SK-N-SH (cell line): ENCODE measurements at regions not wholly inside any gene's neighbourhood (a gene's known extent, or its start where the extent isn't known, plus 50 kb on each side); places are given as distances from the start of the nearest gene placed in this dataset.

ENCODE experiments used
- CTCF ChIA-PET: fragments of 300-600, 350-600 bp; formaldehyde crosslinking; extraction: SDS; loops from one replicate; lab custom pipeline; 2021; lab: Yijun Ruan, JAX
- POLR2A ChIA-PET: fragments of 350-600 bp; sonication (Branson Sonifier 250); formaldehyde crosslinking; extraction: SDS; loops from one replicate; lab custom pipeline; 2020; ENCODE audit warnings: antibody characterized with exemption, inconsistent platforms; lab: Yijun Ruan, JAX
- DNase-seq: peaks from one replicate; pipeline ENCODE4 v3.0.0; 2012
- H2AFZ ChIP-seq: fragments of 200-600 bp; sonication (generic); 2 replicates; pipeline ENCODE4 v1.8.1; 2016; ENCODE audit warnings: antibody characterized with exemption, mild to moderate bottlenecking, low read depth
- H3F3A ChIP-seq: fragments of 200-600 bp; sonication (generic); replicated peaks from 2 replicates; pipeline ENCODE3; 2016; ENCODE audit warnings: antibody characterized with exemption, mild to moderate bottlenecking; ENCODE audit not compliant: insufficient read depth
- H3K27ac ChIP-seq, 2 experiments: fragments of 200-500 bp in 1 of 2; fragments of 200-600 bp in 1 of 2; sonication (Bioruptor generic) in 1 of 2; sonication (generic), shearing (Covaris generic) in 1 of 2; 2 replicates each; pipeline versions ENCODE4 v1.5.1 to v1.6.1; 2014 to 2016; ENCODE audit warnings: low read depth in 2 of 2, inconsistent platforms in 1 of 2, low read length in 1 of 2, mild to moderate bottlenecking in 1 of 2, mixed read lengths in 1 of 2
- H3K27me3 ChIP-seq: fragments of 200-600 bp; sonication (generic), shearing (Covaris generic); 2 replicates; pipeline ENCODE4 v1.6.1; 2016; ENCODE audit warnings: mixed run types; ENCODE audit not compliant: insufficient read depth
- H3K36me3 ChIP-seq, 2 experiments: fragments of 200-500 bp in 1 of 2; fragments of 200-600 bp in 1 of 2; sonication (Bioruptor generic) in 1 of 2; sonication (generic) in 1 of 2; replicated peaks in 1 of 2; 2 replicates each; pipeline versions ENCODE3 to v1.5.1; 2014 to 2016; ENCODE audit warnings: low read length in 1 of 2, mild to moderate bottlenecking in 1 of 2; ENCODE audit not compliant: insufficient read depth in 2 of 2, control insufficient read depth in 1 of 2
- H3K4me1 ChIP-seq, 2 experiments: fragments of 200-500 bp in 1 of 2; fragments of 200-600 bp in 1 of 2; sonication (Bioruptor generic) in 1 of 2; sonication (generic), shearing (Covaris generic) in 1 of 2; 2 replicates each; pipeline versions ENCODE4 v1.5.1 to v1.6.1; 2014 to 2016; ENCODE audit warnings: low read depth in 1 of 2, low read length in 1 of 2, mixed run types in 1 of 2; ENCODE audit not compliant: insufficient read depth in 2 of 2, control insufficient read depth in 1 of 2
- H3K4me2 ChIP-seq: fragments of 200-600 bp; sonication (generic), shearing (Covaris generic); 2 replicates; pipeline ENCODE4 v1.6.1; 2017; ENCODE audit warnings: mixed run types
- H3K4me3 ChIP-seq, 2 experiments: fragments of 200-500 bp in 1 of 2; fragments of 200-600 bp in 1 of 2; sonication (Bioruptor generic) in 1 of 2; sonication (generic), shearing (Covaris generic) in 1 of 2; 2 replicates each; pipeline versions ENCODE4 v1.5.1 to v1.8.1; 2014 to 2016; ENCODE audit warnings: low read depth in 2 of 2, inconsistent platforms in 1 of 2, low read length in 1 of 2, mild to moderate bottlenecking in 1 of 2, mixed read lengths in 1 of 2, moderate library complexity in 1 of 2
- H3K79me2 ChIP-seq: fragments of 200-600 bp; sonication (generic); 2 replicates; pipeline ENCODE4 v1.8.1; 2017; ENCODE audit warnings: mild to moderate bottlenecking; ENCODE audit not compliant: insufficient read depth
- H3K9ac ChIP-seq: fragments of 200-600 bp; sonication (generic); 2 replicates; pipeline ENCODE4 v1.6.1; 2017; ENCODE audit warnings: mixed run types
- H3K9me2 ChIP-seq: fragments of 200-600 bp; sonication (generic); 2 replicates; pipeline ENCODE4 v1.6.1; 2017; ENCODE audit warnings: mixed run types
- H3K9me3 ChIP-seq: fragments of 200-600 bp; sonication (generic); 2 replicates; pipeline ENCODE4 v1.6.1; 2017; ENCODE audit warnings: mixed run types, mild to moderate bottlenecking, moderate library complexity
- H4K20me1 ChIP-seq: fragments of 200-600 bp; sonication (generic); 2 replicates; pipeline ENCODE4 v1.6.1; 2017; ENCODE audit warnings: mild to moderate bottlenecking, mixed run types; ENCODE audit not compliant: insufficient read depth
- CHD2 ChIP-seq: fragments of 150-350 bp; IDR thresholded peaks from 2 replicates; pipeline ENCODE4 v1.6.1; 2018; ENCODE audit warnings: low read length; ENCODE audit not compliant: partially characterized antibody
- EZH2phosphoT487 ChIP-seq: fragments of 200-600 bp; sonication (generic); IDR thresholded peaks from 2 replicates; pipeline ENCODE4 v1.6.1; 2017; ENCODE audit warnings: low read depth, mixed run types, mild to moderate bottlenecking, antibody characterized with exemption, moderate library complexity, borderline replicate concordance
- FOXJ3 ChIP-seq: sonication (generic); formaldehyde crosslinking; IDR thresholded peaks from 2 replicates; pipeline ENCODE4 v1.5.1; 2020; ENCODE audit warnings: mild to moderate bottlenecking, missing genetic modification reagents
- JUND ChIP-seq: IDR thresholded peaks from 2 replicates; pipeline ENCODE4 v1.4.0; 2012
- MEF2A ChIP-seq: IDR thresholded peaks from 2 replicates; pipeline ENCODE4 v1.4.0; 2012; ENCODE audit warnings: low read depth, borderline replicate concordance
- MXI1 ChIP-seq: IDR thresholded peaks from 2 replicates; pipeline ENCODE4 v1.6.1; 2012; ENCODE audit warnings: mild to moderate bottlenecking, low read depth, low read length, improper control_type of control experiment
- NRF1 ChIP-seq: IDR thresholded peaks from 2 replicates; pipeline ENCODE4 v1.6.1; 2012; ENCODE audit warnings: low read depth, mild to moderate bottlenecking, low read length
- RAD21 ChIP-seq: IDR thresholded peaks from 2 replicates; pipeline ENCODE4 v1.6.1; 2012; ENCODE audit warnings: mild to moderate bottlenecking, low read length
- REST ChIP-seq: IDR thresholded peaks from 2 replicates; pipeline ENCODE4 v1.6.1; 2012; ENCODE audit warnings: mild to moderate bottlenecking, low read depth, low read length, moderate library complexity
- TAF1 ChIP-seq: IDR thresholded peaks from 2 replicates; pipeline ENCODE4 v1.6.1; 2012; ENCODE audit warnings: low read depth, mild to moderate bottlenecking, low read length, moderate library complexity, borderline replicate concordance
- TCF12 ChIP-seq: IDR thresholded peaks from 2 replicates; pipeline ENCODE4 v1.4.0; 2012
- WGBS: methylation state at CpG from one replicate; pipeline ENCODE4 v1.1.6; 2017; ENCODE audit warnings: low lambda C conversion rate; 5-methylcytosine and 5-hydroxymethylcytosine counted together
- TF ChIP-seq, protein P1 (sequence below): fragments of 150-350 bp; IDR thresholded peaks from 2 replicates; pipeline ENCODE4 v1.6.1; 2017; ENCODE audit warnings: antibody characterized with exemption, low read length, low read depth, borderline replicate concordance

GRCh38 chr4:131450572-131451209 is 1698.4 kb upstream of the PCDH10 start (continued):
- TF ChIP-seq REST (no peak), JUND (no peak), CHD2 (no peak), EZH2phosphoT487 (no peak), NRF1 (no peak), TCF12 (no peak), RAD21 (no peak), MXI1 (no peak)

- Histone ChIP-seq H3K27ac (no peak overlapping the region), H3K4me3 (no peak overlapping the region), H3K36me3 (no peaks in the 10 kb centered on the region), H3K27me3 (no peaks in the 10 kb centered on the region), H4K20me1 (no peaks in the 10 kb centered on the region), H2AFZ (no peak overlapping the region), H3K9ac (no peak overlapping the region), H3K4me1 (no peaks in the 10 kb centered on the region), H3K9me2 (no peaks in the 10 kb centered on the region), H3K79me2 (no peaks in the 10 kb centered on the region), H3K4me2 (no peak overlapping the region), H3K9me3 (no peaks in the 10 kb centered on the region), H3F3A (no peaks in the 10 kb centered on the region)
- no peak for TF ChIP-seq MEF2A
- no peak for TF ChIP-seq TAF1
- TF ChIP-seq FOXJ3 (CRISPR knock-in tag), result no peak
- TF ChIP-seq CHD2, result no peak
- TF ChIP-seq, protein P1, sequence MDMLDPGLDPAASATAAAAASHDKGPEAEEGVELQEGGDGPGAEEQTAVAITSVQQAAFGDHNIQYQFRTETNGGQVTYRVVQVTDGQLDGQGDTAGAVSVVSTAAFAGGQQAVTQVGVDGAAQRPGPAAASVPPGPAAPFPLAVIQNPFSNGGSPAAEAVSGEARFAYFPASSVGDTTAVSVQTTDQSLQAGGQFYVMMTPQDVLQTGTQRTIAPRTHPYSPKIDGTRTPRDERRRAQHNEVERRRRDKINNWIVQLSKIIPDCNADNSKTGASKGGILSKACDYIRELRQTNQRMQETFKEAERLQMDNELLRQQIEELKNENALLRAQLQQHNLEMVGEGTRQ, result no peak
- no peak for TF ChIP-seq NRF1
- ChIA-PET CTCF (interaction anchor here (0.6 kb wide), 1 partner anchor 197 kb away, joined by 3 read pairs; no protein-coding TSS in a partner anchor), POLR2A (no interaction called here)
- no peak for DNase-seq
- WGBS, result 4% methylated on average over 4 of the region's 4 CpGs
Measured at GRCh38 chr4:131459430-131460101, 1689.5 kb upstream of the PCDH10 start.
